ENCODE measurements at regions not wholly inside any gene's neighbourhood (a gene's known extent, or its start where the extent isn't known, plus 50 kb on each side); places are given as distances from the start of the nearest gene placed in this dataset.

- TF ChIP-seq CTCF (IDR thresholded peaks at IDR 0.05; ENCODE audit: low read length) (no peak), EZH2 (IDR thresholded peaks at IDR 0.05; ENCODE audit: borderline replicate concordance, low read length) (no peak)
These were observed 53.2 kb upstream of the NECTIN1 start for GRCh38 chr11:119782006-119782738.

Measured in OCI-LY1 (cell line).